ENCODE measurements at regions not wholly inside any gene's neighbourhood (a gene's known extent, or its start where the extent isn't known, plus 50 kb on each side); places are given as distances from the start of the nearest gene placed in this dataset.

GRCh38 chr6:66964216-66964615 lies 1257.2 kb upstream of the EYS start:
- TF ChIP-seq, protein P1, sequence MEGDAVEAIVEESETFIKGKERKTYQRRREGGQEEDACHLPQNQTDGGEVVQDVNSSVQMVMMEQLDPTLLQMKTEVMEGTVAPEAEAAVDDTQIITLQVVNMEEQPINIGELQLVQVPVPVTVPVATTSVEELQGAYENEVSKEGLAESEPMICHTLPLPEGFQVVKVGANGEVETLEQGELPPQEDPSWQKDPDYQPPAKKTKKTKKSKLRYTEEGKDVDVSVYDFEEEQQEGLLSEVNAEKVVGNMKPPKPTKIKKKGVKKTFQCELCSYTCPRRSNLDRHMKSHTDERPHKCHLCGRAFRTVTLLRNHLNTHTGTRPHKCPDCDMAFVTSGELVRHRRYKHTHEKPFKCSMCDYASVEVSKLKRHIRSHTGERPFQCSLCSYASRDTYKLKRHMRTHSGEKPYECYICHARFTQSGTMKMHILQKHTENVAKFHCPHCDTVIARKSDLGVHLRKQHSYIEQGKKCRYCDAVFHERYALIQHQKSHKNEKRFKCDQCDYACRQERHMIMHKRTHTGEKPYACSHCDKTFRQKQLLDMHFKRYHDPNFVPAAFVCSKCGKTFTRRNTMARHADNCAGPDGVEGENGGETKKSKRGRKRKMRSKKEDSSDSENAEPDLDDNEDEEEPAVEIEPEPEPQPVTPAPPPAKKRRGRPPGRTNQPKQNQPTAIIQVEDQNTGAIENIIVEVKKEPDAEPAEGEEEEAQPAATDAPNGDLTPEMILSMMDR (IDR thresholded peaks at IDR 0.05; ENCODE audit: unreplicated experiment): no peak
- Mint-ChIP-seq H3K36me3 (ENCODE audit: insufficient read depth, unreplicated experiment) (no peaks in the 10 kb centered on the region), H3K4me3 (ENCODE audit: low read depth, unreplicated experiment) (no peak overlapping the region), H3K27ac (ENCODE audit: unreplicated experiment) (no peak overlapping the region), H3K4me1 (ENCODE audit: low read depth, unreplicated experiment) (no peaks in the 10 kb centered on the region), H3K9me3 (ENCODE audit: low read depth, unreplicated experiment) (peaks cover 19% of the 10 kb centered on the region), H3K27me3 (ENCODE audit: unreplicated experiment) (no peaks in the 10 kb centered on the region)
- intact Hi-C loops (cut with micrococcal nuclease; ENCODE audit: unreplicated experiment): no loop called here
- BruUV-seq (replicated peaks): no TSS peak
- CTCF ChIA-PET: no interaction called here
- no peak for DNase-seq

DNA sequence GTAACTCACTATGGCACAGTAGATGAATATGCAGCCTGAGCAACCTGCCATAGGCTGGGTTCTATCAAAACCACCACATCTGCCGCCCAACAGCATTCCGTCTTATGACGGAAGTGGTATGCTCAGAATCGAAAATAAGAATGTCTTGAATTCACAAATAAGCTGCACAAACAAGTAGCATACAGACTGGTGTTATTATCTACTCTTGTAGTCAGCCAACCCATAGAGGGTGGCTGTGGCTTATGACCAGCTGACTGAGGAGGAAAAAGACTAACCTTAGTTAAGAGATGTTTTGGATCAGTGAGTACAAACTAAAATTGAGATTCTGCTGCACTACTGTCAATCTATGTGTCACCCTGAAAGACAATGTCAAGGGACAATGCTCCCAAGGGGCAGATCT lies 1255.1 kb upstream of the EYS start:
- no peak overlapping the region for H3K27ac Mint-ChIP-seq (ENCODE audit: unreplicated experiment)
- CTCF ChIA-PET: no interaction called here

GRCh38 chr6:66961191-66961590 lies 1254.2 kb upstream of the EYS start:
- Mint-ChIP-seq H3K4me3 (ENCODE audit: low read depth, unreplicated experiment) (no peak overlapping the region), H3K27me3 (ENCODE audit: unreplicated experiment) (no peaks in the 10 kb centered on the region), H3K27ac (ENCODE audit: unreplicated experiment) (no peak overlapping the region), H3K36me3 (ENCODE audit: insufficient read depth, unreplicated experiment) (no peaks in the 10 kb centered on the region), H3K9me3 (ENCODE audit: low read depth, unreplicated experiment) (peaks cover 12% of the 10 kb centered on the region), H3K4me1 (ENCODE audit: low read depth, unreplicated experiment) (no peaks in the 10 kb centered on the region)
- BruUV-seq (replicated peaks): no TSS peak
- TF ChIP-seq, protein P1 (IDR thresholded peaks at IDR 0.05; ENCODE audit: unreplicated experiment): no peak
- DNase-seq: no peak
- CTCF ChIA-PET: no interaction called here
- intact Hi-C loops (cut with micrococcal nuclease; ENCODE audit: unreplicated experiment): no loop called here

More for the DNA sequence above, 1255.1 kb upstream of the EYS start:
- no TSS peak for BruUV-seq (replicated peaks)
- TF ChIP-seq, protein P1 (IDR thresholded peaks at IDR 0.05; ENCODE audit: unreplicated experiment): no peak
- H3K4me1 Mint-ChIP-seq (ENCODE audit: low read depth, unreplicated experiment): no peaks in the 10 kb centered on the region
- no peaks in the 10 kb centered on the region for H3K27me3 Mint-ChIP-seq (ENCODE audit: unreplicated experiment)
- no peaks in the 10 kb centered on the region for H3K36me3 Mint-ChIP-seq (ENCODE audit: insufficient read depth, unreplicated experiment)
- intact Hi-C loops (cut with micrococcal nuclease; ENCODE audit: unreplicated experiment): no loop called here
- H3K9me3 Mint-ChIP-seq (ENCODE audit: low read depth, unreplicated experiment): peaks cover 12% of the 10 kb centered on the region
- DNase-seq: no peak
- no peak overlapping the region for H3K4me3 Mint-ChIP-seq (ENCODE audit: low read depth, unreplicated experiment)

DNA sequence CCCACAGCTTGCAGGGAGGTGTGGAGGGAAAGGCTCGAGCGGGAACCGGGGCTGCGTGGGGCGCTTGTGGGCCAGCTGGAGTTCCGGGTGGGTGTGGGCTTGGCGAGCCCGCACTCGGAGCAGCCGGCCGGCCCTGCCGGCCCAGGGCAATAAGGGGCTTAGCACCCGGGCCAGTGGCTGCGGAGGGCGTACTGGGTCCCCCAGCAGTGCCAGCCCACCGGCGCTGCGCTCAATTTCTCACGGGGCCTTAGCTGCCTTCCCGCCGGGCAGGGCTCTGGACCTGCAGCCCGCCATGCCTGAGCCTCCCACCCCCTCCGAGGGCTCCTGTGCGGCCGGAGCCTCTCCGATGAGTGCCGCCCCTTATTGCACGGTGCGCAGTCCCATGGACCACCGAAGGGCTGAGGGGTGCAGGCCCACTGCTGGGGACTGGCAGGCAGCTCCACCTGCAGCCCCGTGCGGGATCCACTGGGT lies 1242.2 kb upstream of the EYS start:
- Mint-ChIP-seq H3K36me3 (ENCODE audit: insufficient read depth, unreplicated experiment) (no peaks in the 10 kb centered on the region), H3K27ac (ENCODE audit: unreplicated experiment) (no peak overlapping the region), H3K4me1 (ENCODE audit: low read depth, unreplicated experiment) (no peaks in the 10 kb centered on the region), H3K27me3 (ENCODE audit: unreplicated experiment) (no peaks in the 10 kb centered on the region), H3K9me3 (ENCODE audit: low read depth, unreplicated experiment) (peaks cover 10% of the 10 kb centered on the region), H3K4me3 (ENCODE audit: low read depth, unreplicated experiment) (no peak overlapping the region)
- DNase-seq: no peak
- no TSS peak for BruUV-seq (replicated peaks)
- CTCF ChIA-PET: no interaction called here
- intact Hi-C loops (cut with micrococcal nuclease; ENCODE audit: unreplicated experiment): no loop called here
- TF ChIP-seq, protein P1 (IDR thresholded peaks at IDR 0.05; ENCODE audit: unreplicated experiment): no peak

Data from Calu3 (cell line).